ENCODE measurements at regions not wholly inside any gene's neighbourhood (a gene's known extent, or its start where the extent isn't known, plus 50 kb on each side); places are given as distances from the start of the nearest gene placed in this dataset.

- no peaks in the 10 kb centered on the region for H3K79me2 ChIP-seq (ENCODE audit: insufficient read depth, low read length)
- H3K4me2 ChIP-seq (ENCODE audit: low read depth, low read length): no peak overlapping the region
- H3K27me3 ChIP-seq (ENCODE audit: control insufficient read depth in 1 of 2, insufficient read depth in 2 of 2, low read length in 2 of 2): no peaks in the 10 kb centered on the region
- H3K27ac ChIP-seq (ENCODE audit: extremely low read length, insufficient read depth, low read length): no peak overlapping the region
- 3% methylated on average over 4 of the region's 4 CpGs for WGBS (ENCODE audit: low lambda C conversion rate)
- POLR2A ChIA-PET: no interaction called here
- intact Hi-C loops (cut with micrococcal nuclease; ENCODE audit: unreplicated experiment) (no loop called here), in situ Hi-C loops (cut with HindIII; ENCODE audit: extremely low pct_ligation_motif_present, low pct_unique_long_range_greater_than_20kb) (no loop called here)
- TF ChIP-seq ZKSCAN8 (CRISPR knock-in tag; IDR thresholded peaks at IDR 0.05; ENCODE audit: borderline replicate concordance) (no peak), ZNF574 (CRISPR knock-in tag; IDR thresholded peaks at IDR 0.05) (no peak), ZNF225 (CRISPR knock-in tag; IDR thresholded peaks at IDR 0.05) (no peak), SSRP1 (CRISPR knock-in tag; IDR thresholded peaks at IDR 0.05) (no peak), ZNF430 (CRISPR knock-in tag; IDR thresholded peaks at IDR 0.05) (no peak)
- ATAC-seq (no peak), DNase-seq (ENCODE audit: low spot score) (no peak), FAIRE-seq (no peak)
- H3K4me3 ChIP-seq (replicated peaks in 1 of 3; ENCODE audit: insufficient read depth in 1 of 3, low read depth in 2 of 3, low read length in 3 of 3): no peak overlapping the region
- H2AFZ ChIP-seq (ENCODE audit: low read length): no peak overlapping the region
- H3K9me3 ChIP-seq (ENCODE audit: low read length): peaks cover 80% of the 10 kb centered on the region
- H3K9ac ChIP-seq (ENCODE audit: insufficient read depth, low read depth, low read length): no peak overlapping the region
- no peaks in the 10 kb centered on the region for H3K4me1 ChIP-seq (ENCODE audit: insufficient read depth, low read length)
- CTCF ChIA-PET (ENCODE audit: low intra/inter-chr PET ratio, low total read pairs): no interaction called here
- H4K20me1 ChIP-seq (ENCODE audit: insufficient read depth, low read length): no peaks in the 10 kb centered on the region
- H3K36me3 ChIP-seq (replicated peaks in 1 of 2; ENCODE audit: control insufficient read depth in 1 of 2, insufficient read depth in 2 of 2, low read length in 2 of 2): no peaks in the 10 kb centered on the region
- BruUV-seq (replicated peaks): no TSS peak
These were observed 181.4 kb upstream of the GRM7 start for GRCh38 chr3:6679510-6679909.

- Histone ChIP-seq H4K20me1 (ENCODE audit: insufficient read depth, low read length) (no peaks in the 10 kb centered on the region), H3K9ac (ENCODE audit: insufficient read depth, low read depth, low read length) (no peak overlapping the region), H3K4me2 (ENCODE audit: low read depth, low read length) (no peak overlapping the region), H2AFZ (ENCODE audit: low read length) (no peak overlapping the region), H3K27ac (ENCODE audit: extremely low read length, insufficient read depth, low read length) (no peak overlapping the region), H3K36me3 (replicated peaks in 1 of 2; ENCODE audit: control insufficient read depth in 1 of 2, insufficient read depth in 2 of 2, low read length in 2 of 2) (no peaks in the 10 kb centered on the region), H3K9me3 (ENCODE audit: low read length) (peaks cover 80% of the 10 kb centered on the region), H3K4me3 (replicated peaks in 1 of 3; ENCODE audit: insufficient read depth in 1 of 3, low read depth in 2 of 3, low read length in 3 of 3) (no peak overlapping the region), H3K27me3 (ENCODE audit: control insufficient read depth in 1 of 2, insufficient read depth in 2 of 2, low read length in 2 of 2) (no peaks in the 10 kb centered on the region), H3K4me1 (ENCODE audit: insufficient read depth, low read length) (no peaks in the 10 kb centered on the region), H3K79me2 (ENCODE audit: insufficient read depth, low read length) (no peaks in the 10 kb centered on the region)
- WGBS (ENCODE audit: low lambda C conversion rate): 6% methylated on average over 3 of the region's 3 CpGs
- in situ Hi-C loops (cut with HindIII; ENCODE audit: extremely low pct_ligation_motif_present, low pct_unique_long_range_greater_than_20kb): no loop called here
- no peak for FAIRE-seq
- ATAC-seq: no peak
- no TSS peak for BruUV-seq (replicated peaks)
- intact Hi-C loops (cut with micrococcal nuclease; ENCODE audit: unreplicated experiment): no loop called here
- no peak for DNase-seq (ENCODE audit: low spot score)
- CTCF ChIA-PET (ENCODE audit: low intra/inter-chr PET ratio, low total read pairs): no interaction called here
- POLR2A ChIA-PET: no interaction called here
- no peak for TF ChIP-seq ZNF788 (CRISPR knock-in tag; IDR thresholded peaks at IDR 0.05; ENCODE audit: borderline replicate concordance)
- TF ChIP-seq ZNF605 (CRISPR knock-in tag; IDR thresholded peaks at IDR 0.05): no peak
- no peak for TF ChIP-seq JUNB (CRISPR knock-in tag; IDR thresholded peaks at IDR 0.05; ENCODE audit: borderline replicate concordance)
- no peak for TF ChIP-seq SP1 (IDR thresholded peaks at IDR 0.05)
- no peak for TF ChIP-seq SP1 (CRISPR knock-in tag; IDR thresholded peaks at IDR 0.05)
- TF ChIP-seq ZNF160 (CRISPR knock-in tag; IDR thresholded peaks at IDR 0.05): no peak
- no peak for TF ChIP-seq CBX2 (IDR thresholded peaks at IDR 0.05; ENCODE audit: low read depth, low read length)
- no peak for TF ChIP-seq CBX2 (CRISPR knock-in tag; IDR thresholded peaks at IDR 0.05; ENCODE audit: low read depth)
- TF ChIP-seq ZBTB21 (CRISPR knock-in tag; IDR thresholded peaks at IDR 0.05): no peak
- no peak for TF ChIP-seq ZSCAN9 (CRISPR knock-in tag; IDR thresholded peaks at IDR 0.05; ENCODE audit: borderline replicate concordance)
- no peak for TF ChIP-seq TCF7 (IDR thresholded peaks at IDR 0.05; ENCODE audit: low read depth)
- TF ChIP-seq ZKSCAN1 (IDR thresholded peaks at IDR 0.05; ENCODE audit: low read length): no peak
- no peak for TF ChIP-seq DR1 (CRISPR knock-in tag; IDR thresholded peaks at IDR 0.05)
These were observed 180.7 kb upstream of the GRM7 start for GRCh38 chr3:6680119-6680806.
